ENCODE measurements at regions not wholly inside any gene's neighbourhood (a gene's known extent, or its start where the extent isn't known, plus 50 kb on each side); places are given as distances from the start of the nearest gene placed in this dataset.

GRCh38 chr19:32129141-32129540 lies 216.3 kb upstream of the ZNF507 start:
- Histone ChIP-seq H3K4me1 (ENCODE audit: control insufficient read depth, insufficient read depth, low read length) (no peaks in the 10 kb centered on the region), H3K36me3 (ENCODE audit: control insufficient read depth, insufficient read depth, low read length) (no peaks in the 10 kb centered on the region), H3K4me3 (ENCODE audit: low read depth, low read length) (no peak overlapping the region), H3K9me3 (ENCODE audit: control insufficient read depth, insufficient read depth, low read length) (no peaks in the 10 kb centered on the region), H3K27me3 (ENCODE audit: control insufficient read depth, insufficient read depth, low read length) (no peaks in the 10 kb centered on the region), H3K27ac (ENCODE audit: low read depth, low read length) (no peak overlapping the region)
- WGBS (ENCODE audit: insufficient coverage), result 60% methylated on average over 9 of the region's 10 CpGs
- DNase-seq (ENCODE audit: low read depth in 4 of 6, low spot score in 6 of 6), result peak in 1 of 6 donors; percentile 35

GRCh38 chr19:32130332-32130731 lies 215.1 kb upstream of the ZNF507 start:
- Histone ChIP-seq H3K36me3 (ENCODE audit: control insufficient read depth, insufficient read depth, low read length) (no peaks in the 10 kb centered on the region), H3K27ac (ENCODE audit: low read depth, low read length) (no peak overlapping the region), H3K27me3 (ENCODE audit: control insufficient read depth, insufficient read depth, low read length) (no peaks in the 10 kb centered on the region), H3K4me1 (ENCODE audit: control insufficient read depth, insufficient read depth, low read length) (no peaks in the 10 kb centered on the region), H3K9me3 (ENCODE audit: control insufficient read depth, insufficient read depth, low read length) (no peaks in the 10 kb centered on the region), H3K4me3 (ENCODE audit: low read depth, low read length) (no peak overlapping the region)
- 58% methylated on average over 6 of the region's 6 CpGs for WGBS (ENCODE audit: insufficient coverage)
- DNase-seq (ENCODE audit: low read depth in 4 of 6, low spot score in 6 of 6), result peak in 1 of 6 donors; percentile 18

- Histone ChIP-seq H3K36me3 (ENCODE audit: control insufficient read depth, insufficient read depth, low read length) (no peaks in the 10 kb centered on the region), H3K9me3 (ENCODE audit: control insufficient read depth, insufficient read depth, low read length) (no peaks in the 10 kb centered on the region), H3K4me3 (ENCODE audit: low read depth, low read length) (no peak overlapping the region), H3K27me3 (ENCODE audit: control insufficient read depth, insufficient read depth, low read length) (no peaks in the 10 kb centered on the region), H3K4me1 (ENCODE audit: control insufficient read depth, insufficient read depth, low read length) (no peaks in the 10 kb centered on the region), H3K27ac (ENCODE audit: low read depth, low read length) (no peak overlapping the region)
- DNase-seq (ENCODE audit: low read depth in 4 of 6, low spot score in 6 of 6), result no peak
- WGBS (ENCODE audit: insufficient coverage), result 81% methylated on average over 6 of the region's 8 CpGs
Measured at GRCh38 chr19:32131005-32131404, 214.4 kb upstream of the ZNF507 start.

- Histone ChIP-seq H3K9me3 (ENCODE audit: control insufficient read depth, insufficient read depth, low read length) (no peaks in the 10 kb centered on the region), H3K4me1 (ENCODE audit: control insufficient read depth, insufficient read depth, low read length) (no peaks in the 10 kb centered on the region), H3K36me3 (ENCODE audit: control insufficient read depth, insufficient read depth, low read length) (no peaks in the 10 kb centered on the region), H3K4me3 (ENCODE audit: low read depth, low read length) (no peak overlapping the region), H3K27ac (ENCODE audit: low read depth, low read length) (no peak overlapping the region), H3K27me3 (ENCODE audit: control insufficient read depth, insufficient read depth, low read length) (no peaks in the 10 kb centered on the region)
- WGBS (ENCODE audit: insufficient coverage), result 80% methylated on average over 1 of the region's 5 CpGs
- no peak for DNase-seq (ENCODE audit: low read depth in 4 of 6, low spot score in 6 of 6)
Measured at GRCh38 chr19:32138416-32138815, 207.0 kb upstream of the ZNF507 start.

- Histone ChIP-seq H3K36me3 (ENCODE audit: control insufficient read depth, insufficient read depth, low read length) (no peaks in the 10 kb centered on the region), H3K4me3 (ENCODE audit: low read depth, low read length) (no peak overlapping the region), H3K27ac (ENCODE audit: low read depth, low read length) (no peak overlapping the region), H3K9me3 (ENCODE audit: control insufficient read depth, insufficient read depth, low read length) (no peaks in the 10 kb centered on the region), H3K27me3 (ENCODE audit: control insufficient read depth, insufficient read depth, low read length) (no peaks in the 10 kb centered on the region), H3K4me1 (ENCODE audit: control insufficient read depth, insufficient read depth, low read length) (no peaks in the 10 kb centered on the region)
- DNase-seq (ENCODE audit: low read depth in 4 of 6, low spot score in 6 of 6), result peak in 1 of 6 donors; percentile 29
- 62% methylated on average over 6 of the region's 7 CpGs for WGBS (ENCODE audit: insufficient coverage)
Measured at GRCh38 chr19:32141840-32142511, 203.4 kb upstream of the ZNF507 start.

- Histone ChIP-seq H3K36me3 (ENCODE audit: control insufficient read depth, insufficient read depth, low read length) (no peaks in the 10 kb centered on the region), H3K4me3 (ENCODE audit: low read depth, low read length) (no peak overlapping the region), H3K9me3 (ENCODE audit: control insufficient read depth, insufficient read depth, low read length) (peaks cover 6% of the 10 kb centered on the region), H3K27me3 (ENCODE audit: control insufficient read depth, insufficient read depth, low read length) (no peaks in the 10 kb centered on the region), H3K4me1 (ENCODE audit: control insufficient read depth, insufficient read depth, low read length) (no peaks in the 10 kb centered on the region), H3K27ac (ENCODE audit: low read depth, low read length) (no peak overlapping the region)
- no peak for DNase-seq (ENCODE audit: low read depth in 4 of 6, low spot score in 6 of 6)
Measured at GRCh38 chr19:32146664-32147063, 198.7 kb upstream of the ZNF507 start.

GRCh38 chr19:32150605-32151004 lies 194.8 kb upstream of the ZNF507 start:
- no peaks in the 10 kb centered on the region for H3K36me3 ChIP-seq (ENCODE audit: control insufficient read depth, insufficient read depth, low read length)
- H3K4me3 ChIP-seq (ENCODE audit: low read depth, low read length), result no peak overlapping the region
- H3K27ac ChIP-seq (ENCODE audit: low read depth, low read length), result no peak overlapping the region
- no peaks in the 10 kb centered on the region for H3K27me3 ChIP-seq (ENCODE audit: control insufficient read depth, insufficient read depth, low read length)
- no peak for DNase-seq (ENCODE audit: low read depth in 4 of 6, low spot score in 6 of 6)
- H3K4me1 ChIP-seq (ENCODE audit: control insufficient read depth, insufficient read depth, low read length), result no peaks in the 10 kb centered on the region
- H3K9me3 ChIP-seq (ENCODE audit: control insufficient read depth, insufficient read depth, low read length), result peaks cover 6% of the 10 kb centered on the region

GRCh38 chr19:32154418-32154817 lies 191.0 kb upstream of the ZNF507 start:
- no peaks in the 10 kb centered on the region for H3K4me1 ChIP-seq (ENCODE audit: control insufficient read depth, insufficient read depth, low read length)
- WGBS (ENCODE audit: insufficient coverage), result no CpG with 5 or more reads among the region's 4 CpGs
- H3K4me3 ChIP-seq (ENCODE audit: low read depth, low read length), result no peak overlapping the region
- H3K27me3 ChIP-seq (ENCODE audit: control insufficient read depth, insufficient read depth, low read length), result no peaks in the 10 kb centered on the region
- no peaks in the 10 kb centered on the region for H3K36me3 ChIP-seq (ENCODE audit: control insufficient read depth, insufficient read depth, low read length)
- no peak overlapping the region for H3K27ac ChIP-seq (ENCODE audit: low read depth, low read length)
- peaks cover 2% of the 10 kb centered on the region for H3K9me3 ChIP-seq (ENCODE audit: control insufficient read depth, insufficient read depth, low read length)
- DNase-seq (ENCODE audit: low read depth in 4 of 6, low spot score in 6 of 6), result no peak

- DNase-seq (ENCODE audit: low read depth in 4 of 6, low spot score in 6 of 6), result no peak
- no peaks in the 10 kb centered on the region for H3K4me1 ChIP-seq (ENCODE audit: control insufficient read depth, insufficient read depth, low read length)
- no peak overlapping the region for H3K27ac ChIP-seq (ENCODE audit: low read depth, low read length)
- no peaks in the 10 kb centered on the region for H3K36me3 ChIP-seq (ENCODE audit: control insufficient read depth, insufficient read depth, low read length)
- no peaks in the 10 kb centered on the region for H3K9me3 ChIP-seq (ENCODE audit: control insufficient read depth, insufficient read depth, low read length)
- no peak overlapping the region for H3K4me3 ChIP-seq (ENCODE audit: low read depth, low read length)
- H3K27me3 ChIP-seq (ENCODE audit: control insufficient read depth, insufficient read depth, low read length), result no peaks in the 10 kb centered on the region
- 80% methylated on average over 1 of the region's 3 CpGs for WGBS (ENCODE audit: insufficient coverage)
Measured at GRCh38 chr19:32164384-32164992, 180.9 kb upstream of the ZNF507 start.

- no peaks in the 10 kb centered on the region for H3K27me3 ChIP-seq (ENCODE audit: control insufficient read depth, insufficient read depth, low read length)
- H3K4me1 ChIP-seq (ENCODE audit: control insufficient read depth, insufficient read depth, low read length), result no peaks in the 10 kb centered on the region
- DNase-seq (ENCODE audit: low read depth in 4 of 6, low spot score in 6 of 6), result peak in 1 of 6 donors; percentile 59
- H3K36me3 ChIP-seq (ENCODE audit: control insufficient read depth, insufficient read depth, low read length), result no peaks in the 10 kb centered on the region
- 71% methylated on average over 8 of the region's 11 CpGs for WGBS (ENCODE audit: insufficient coverage)
- no peak overlapping the region for H3K27ac ChIP-seq (ENCODE audit: low read depth, low read length)
- no peaks in the 10 kb centered on the region for H3K9me3 ChIP-seq (ENCODE audit: control insufficient read depth, insufficient read depth, low read length)
- H3K4me3 ChIP-seq (ENCODE audit: low read depth, low read length), result no peak overlapping the region
Measured at GRCh38 chr19:32165141-32165540, 180.3 kb upstream of the ZNF507 start.

Data from spinal cord (tissue), 9 donors.